CD4-positive, alpha-beta T cell treated with Interleukin-15 for 1 hour (primary cell): ENCODE measurements at regions not wholly inside any gene's neighbourhood (a gene's known extent, or its start where the extent isn't known, plus 50 kb on each side); places are given as distances from the start of the nearest gene placed in this dataset.

Experiments used
- DNase-seq: peaks from one replicate; pipeline ENCODE4 v3.0.0-alpha.2; 2020

GRCh38 chr20:6173481-6173880, 50.7 kb upstream of the FERMT1 start:
- DNase-seq = no peak
